Activated CD8-positive, alpha-beta T cell treated with anti-CD3 and anti-CD28 coated beads for 36 hours (primary cell): ENCODE measurements at regions not wholly inside any gene's neighbourhood (a gene's known extent, or its start where the extent isn't known, plus 50 kb on each side); places are given as distances from the start of the nearest gene placed in this dataset.

Experiments
- ATAC-seq: fragments of 200-7000 bp; cut with Tn5 transposase; one replicate; pipeline ENCODE4 v1.10.0; 2021; ENCODE audit warnings: mild to moderate bottlenecking, moderate library complexity
- CTCF ChIA-PET: fragments of 350-600 bp; sonication (Branson Sonifier 250); formaldehyde crosslinking; loops from one replicate; lab custom pipeline; 2021; ENCODE audit warnings: antibody characterized with exemption; lab: Charles Lee
- POLR2A ChIA-PET: fragments of 350-600 bp; sonication (Branson Sonifier 250); formaldehyde crosslinking; loops from one replicate; lab custom pipeline; 2021; ENCODE audit warnings: antibody characterized with exemption; lab: Charles Lee
- DNase-seq: peaks from one replicate; pipeline ENCODE4 v3.0.0-alpha.2; 2020
- H3K27ac Mint-ChIP-seq: one replicate; pipeline ENCODE4 v1.8.0; 2021; ENCODE audit warnings: mild to moderate bottlenecking, mixed read lengths
- H3K27me3 Mint-ChIP-seq: one replicate; pipeline ENCODE4 v1.8.0; 2021; ENCODE audit warnings: mixed read lengths
- H3K36me3 Mint-ChIP-seq: one replicate; pipeline ENCODE4 v1.8.0; 2021; ENCODE audit warnings: low read depth, mixed read lengths
- H3K4me1 Mint-ChIP-seq: one replicate; pipeline ENCODE4 v1.8.0; 2021; ENCODE audit warnings: low read depth, mixed read lengths
- H3K4me3 Mint-ChIP-seq: one replicate; pipeline ENCODE4 v1.8.0; 2021; ENCODE audit warnings: mild to moderate bottlenecking, moderate library complexity, mixed read lengths
- H3K9me3 Mint-ChIP-seq: one replicate; pipeline ENCODE4 v1.8.0; 2021; ENCODE audit warnings: mixed read lengths
- intact Hi-C: fragments of 100-400 bp; cut with micrococcal nuclease; formaldehyde crosslinking; loops from one replicate; pipeline ENCODE4 v1.10.0; 2022
- TF ChIP-seq, protein P1 (sequence below): fragments of 200-600 bp; IDR thresholded peaks from one replicate; pipeline ENCODE4 v1.8.0; 2022; ENCODE audit warnings: antibody characterized with exemption, mild to moderate bottlenecking

DNA sequence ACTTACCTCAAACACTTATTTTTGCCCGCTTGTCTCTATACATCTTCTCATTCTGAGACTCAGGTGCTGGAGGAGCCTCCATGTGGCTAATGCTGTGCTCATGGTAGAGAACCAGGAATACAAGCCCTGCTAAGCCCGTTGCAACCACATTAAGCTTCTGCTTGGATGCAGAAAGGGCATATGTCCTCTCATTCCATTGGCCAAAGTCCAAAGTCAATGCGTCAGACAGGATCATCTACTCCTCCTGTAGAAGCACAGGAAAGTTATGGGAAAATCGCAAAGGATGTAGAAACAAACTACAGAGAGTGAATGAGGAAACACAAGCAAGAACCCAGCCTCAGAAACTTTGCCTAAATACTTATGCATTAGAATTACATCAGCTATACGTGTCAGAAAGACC is 124.5 kb upstream of the AGA start:
- no peak overlapping the region for H3K27ac Mint-ChIP-seq
- H3K9me3 Mint-ChIP-seq: no peaks in the 10 kb centered on the region
- CTCF ChIA-PET: no interaction called here
- intact Hi-C loops: no loop called here
- H3K36me3 Mint-ChIP-seq: no peaks in the 10 kb centered on the region
- no peak overlapping the region for H3K4me3 Mint-ChIP-seq
- TF ChIP-seq, protein P1, sequence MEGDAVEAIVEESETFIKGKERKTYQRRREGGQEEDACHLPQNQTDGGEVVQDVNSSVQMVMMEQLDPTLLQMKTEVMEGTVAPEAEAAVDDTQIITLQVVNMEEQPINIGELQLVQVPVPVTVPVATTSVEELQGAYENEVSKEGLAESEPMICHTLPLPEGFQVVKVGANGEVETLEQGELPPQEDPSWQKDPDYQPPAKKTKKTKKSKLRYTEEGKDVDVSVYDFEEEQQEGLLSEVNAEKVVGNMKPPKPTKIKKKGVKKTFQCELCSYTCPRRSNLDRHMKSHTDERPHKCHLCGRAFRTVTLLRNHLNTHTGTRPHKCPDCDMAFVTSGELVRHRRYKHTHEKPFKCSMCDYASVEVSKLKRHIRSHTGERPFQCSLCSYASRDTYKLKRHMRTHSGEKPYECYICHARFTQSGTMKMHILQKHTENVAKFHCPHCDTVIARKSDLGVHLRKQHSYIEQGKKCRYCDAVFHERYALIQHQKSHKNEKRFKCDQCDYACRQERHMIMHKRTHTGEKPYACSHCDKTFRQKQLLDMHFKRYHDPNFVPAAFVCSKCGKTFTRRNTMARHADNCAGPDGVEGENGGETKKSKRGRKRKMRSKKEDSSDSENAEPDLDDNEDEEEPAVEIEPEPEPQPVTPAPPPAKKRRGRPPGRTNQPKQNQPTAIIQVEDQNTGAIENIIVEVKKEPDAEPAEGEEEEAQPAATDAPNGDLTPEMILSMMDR: no peak
- DNase-seq (no peak), ATAC-seq (no peak)
- no peaks in the 10 kb centered on the region for H3K4me1 Mint-ChIP-seq
- POLR2A ChIA-PET: no interaction called here
- no peaks in the 10 kb centered on the region for H3K27me3 Mint-ChIP-seq

DNA sequence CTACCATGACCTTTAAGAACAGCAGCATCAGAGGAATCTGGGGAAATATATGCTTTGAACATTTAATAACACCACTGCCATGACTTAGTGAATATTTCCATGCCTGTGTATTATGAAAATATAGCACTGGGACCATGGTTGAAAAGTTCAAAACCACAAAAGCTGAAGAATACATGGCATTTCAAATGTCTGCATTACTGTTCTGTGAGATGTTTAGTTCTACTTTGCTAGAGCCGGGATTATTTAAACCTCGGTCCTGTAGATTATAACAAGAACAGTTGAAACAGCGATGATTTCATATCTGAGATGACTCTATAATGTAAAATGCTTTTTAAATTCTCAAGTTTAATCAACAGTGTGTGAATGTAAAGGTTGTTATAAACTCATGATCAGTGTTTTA is 126.7 kb upstream of the AGA start:
- Mint-ChIP-seq H3K27ac (no peak overlapping the region), H3K36me3 (no peaks in the 10 kb centered on the region), H3K4me1 (no peaks in the 10 kb centered on the region), H3K9me3 (no peaks in the 10 kb centered on the region), H3K4me3 (no peak overlapping the region), H3K27me3 (no peaks in the 10 kb centered on the region)
- ATAC-seq (no peak), DNase-seq (no peak)
- POLR2A ChIA-PET: no interaction called here
- intact Hi-C loops: no loop called here
- CTCF ChIA-PET: interaction anchor here (1.6 kb wide), 1 partner anchor 14 kb away, joined by 3 read pairs; no protein-coding TSS in a partner anchor
- TF ChIP-seq, protein P1: no peak

DNA sequence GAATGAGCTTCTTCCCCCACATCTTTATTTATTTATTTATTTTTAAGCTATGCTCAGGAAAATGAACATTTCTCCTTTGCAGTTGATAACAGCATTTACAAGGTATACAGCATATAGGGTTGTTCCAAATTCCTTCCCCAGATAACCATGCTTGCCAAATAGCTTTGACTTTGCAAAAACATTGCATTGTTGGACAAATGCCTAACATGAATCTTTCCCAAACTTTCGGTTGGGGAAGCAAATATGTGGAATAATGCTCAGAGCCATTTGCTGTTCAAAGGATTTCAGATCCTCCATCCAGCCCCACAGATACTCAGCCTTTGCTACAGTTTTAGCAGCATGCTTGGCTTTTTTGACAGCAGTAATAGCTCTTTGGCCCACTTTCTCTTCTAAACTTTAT is 127.2 kb upstream of the AGA start:
- CTCF ChIA-PET: interaction anchor here (1.3 to 1.6 kb wide), 2 partner anchors 15 to 319 kb away, joined by 3 read pairs; no protein-coding TSS in a partner anchor
- intact Hi-C loops: no loop called here
- Mint-ChIP-seq H3K9me3 (no peaks in the 10 kb centered on the region), H3K4me3 (no peak overlapping the region), H3K36me3 (no peaks in the 10 kb centered on the region), H3K27ac (no peak overlapping the region), H3K4me1 (no peaks in the 10 kb centered on the region), H3K27me3 (no peaks in the 10 kb centered on the region)
- DNase-seq (no peak), ATAC-seq (no peak)
- TF ChIP-seq, protein P1: no peak
- POLR2A ChIA-PET: no interaction called here

DNA sequence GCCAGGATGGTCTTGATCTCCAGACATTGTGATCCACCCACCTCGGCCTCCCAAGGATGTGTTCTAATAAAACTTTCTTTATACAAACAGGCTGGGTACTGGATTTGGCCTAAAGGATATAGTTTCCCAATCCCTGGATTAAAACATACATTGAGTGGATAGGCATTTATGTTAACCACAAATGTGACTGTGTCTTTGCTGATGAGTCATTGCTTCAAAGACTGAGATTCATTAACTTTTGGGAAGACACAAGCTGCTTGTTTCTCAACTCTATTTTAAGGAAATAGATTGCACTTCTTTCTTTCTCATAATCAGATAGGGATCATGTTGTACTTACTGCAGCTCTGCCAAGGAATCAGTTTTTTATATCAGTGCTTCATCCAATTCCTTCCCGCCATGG is 131.3 kb upstream of the AGA start:
- ChIA-PET POLR2A (no interaction called here), CTCF (no interaction called here)
- no peak for ATAC-seq
- no peak for DNase-seq
- intact Hi-C loops: no loop called here
- no peaks in the 10 kb centered on the region for H3K4me1 Mint-ChIP-seq
- no peak overlapping the region for H3K4me3 Mint-ChIP-seq
- TF ChIP-seq, protein P1: no peak
- H3K27ac Mint-ChIP-seq: no peak overlapping the region
- H3K27me3 Mint-ChIP-seq: no peaks in the 10 kb centered on the region
- H3K36me3 Mint-ChIP-seq: no peaks in the 10 kb centered on the region
- no peaks in the 10 kb centered on the region for H3K9me3 Mint-ChIP-seq

DNA sequence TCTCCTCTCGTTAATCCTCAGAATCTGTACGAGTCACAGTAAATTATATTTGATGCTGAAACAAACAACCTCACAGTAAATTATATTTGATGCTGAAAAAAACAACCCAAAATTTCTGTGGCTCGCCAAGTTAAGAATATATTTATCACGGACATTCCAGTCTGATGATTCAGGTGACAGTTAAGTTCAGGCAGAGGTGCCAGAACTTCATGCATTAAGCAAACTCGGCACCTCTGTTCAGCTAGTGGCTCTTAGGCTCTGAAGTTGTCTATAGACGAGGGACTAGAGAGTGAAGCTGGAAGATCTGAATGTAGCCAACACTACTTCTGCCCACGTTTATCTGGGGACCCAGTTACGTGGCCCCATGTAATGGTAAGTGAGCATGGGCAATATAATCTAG is 132.2 kb upstream of the AGA start:
- no peak overlapping the region for H3K27ac Mint-ChIP-seq
- TF ChIP-seq, protein P1: no peak
- H3K9me3 Mint-ChIP-seq: no peaks in the 10 kb centered on the region
- no peaks in the 10 kb centered on the region for H3K4me1 Mint-ChIP-seq
- intact Hi-C loops: no loop called here
- H3K36me3 Mint-ChIP-seq: no peaks in the 10 kb centered on the region
- CTCF ChIA-PET: no interaction called here
- no peak overlapping the region for H3K4me3 Mint-ChIP-seq
- H3K27me3 Mint-ChIP-seq: no peaks in the 10 kb centered on the region
- DNase-seq (no peak), ATAC-seq (no peak)
- POLR2A ChIA-PET: no interaction called here
